HCT116 (cell line): ENCODE measurements at regions not wholly inside any gene's neighbourhood (a gene's known extent, or its start where the extent isn't known, plus 50 kb on each side); places are given as distances from the start of the nearest gene placed in this dataset.

ENCODE experiments used
- CTCF ChIP-seq, 3 experiments: fragments of 200-600 bp in 1 of 3; sonication (generic) in 1 of 3; IDR thresholded peaks in 2 of 3; conservative IDR thresholded peaks in 1 of 3; 2 replicates each; pipeline ENCODE4 v1.5.1; 2012 to 2017; ENCODE audit warnings: low read depth in 2 of 3, low read length in 2 of 3, antibody characterized with exemption in 1 of 3, borderline replicate concordance in 1 of 3, control low read depth in 1 of 3, mild to moderate bottlenecking in 1 of 3, mixed read lengths in 1 of 3, mixed run types in 1 of 3, moderate library complexity in 1 of 3; ENCODE audit not compliant: insufficient read depth in 1 of 3
- ELF1 ChIP-seq: IDR thresholded peaks from 2 replicates; pipeline ENCODE4 v1.6.1; 2012; ENCODE audit warnings: low read depth, borderline replicate concordance
- EZH2 ChIP-seq: fragments of 200-600 bp; sonication (generic); IDR thresholded peaks from 2 replicates; pipeline ENCODE4 v1.6.1; 2017; ENCODE audit warnings: antibody characterized with exemption, mixed run types
- EZH2phosphoT487 ChIP-seq: fragments of 200-600 bp; IDR thresholded peaks from 2 replicates; pipeline ENCODE4 v1.6.1; 2018; ENCODE audit warnings: antibody characterized with exemption, borderline replicate concordance
- JUND ChIP-seq: IDR thresholded peaks from 2 replicates; pipeline ENCODE4 v1.6.1; 2012
- MAX ChIP-seq: IDR thresholded peaks from 2 replicates; pipeline ENCODE4 v1.6.1; 2012
- POLR2AphosphoS5 ChIP-seq: IDR thresholded peaks from 2 replicates; pipeline ENCODE4 v1.6.1; 2011; ENCODE audit warnings: mild to moderate bottlenecking, low read depth, low read length, moderate library complexity
- RAD21 ChIP-seq: IDR thresholded peaks from 2 replicates; pipeline ENCODE4 v1.6.1; 2012; ENCODE audit warnings: low read depth, mild to moderate bottlenecking
- REST ChIP-seq: IDR thresholded peaks from 2 replicates; pipeline ENCODE4 v1.6.1; 2012; ENCODE audit warnings: low read depth
- SP1 ChIP-seq: IDR thresholded peaks from 2 replicates; pipeline ENCODE4 v1.6.1; 2012; ENCODE audit warnings: low read depth
- TCF7L2 ChIP-seq: IDR thresholded peaks from 2 replicates; pipeline ENCODE4 v1.7.0; 2011; ENCODE audit warnings: borderline replicate concordance, inconsistent platforms; ENCODE audit not compliant: insufficient read depth, insufficient read length; ENCODE audit errors: extremely low read depth
- ZNF274 ChIP-seq: fragments of 200-500 bp; sonication (Bioruptor generic); IDR thresholded peaks from 2 replicates; pipeline ENCODE4 v1.6.1; 2014; ENCODE audit warnings: mild to moderate bottlenecking, low read depth, low read length, inconsistent platforms

GRCh38 chr15:25249236-25250010, 189.4 kb downstream of the UBE3A start:
- no peak for TF ChIP-seq CTCF (IDR thresholded peaks at IDR 0.05 in 2 of 3, conservative IDR thresholded peaks at IDR 0.05 in 1 of 3; ENCODE audit: borderline replicate concordance in 1 of 3, insufficient read depth in 1 of 3, low read depth in 2 of 3, low read length in 2 of 3)
- TF ChIP-seq JUND = no peak
- no peak for TF ChIP-seq REST
- TF ChIP-seq EZH2 = no peak
- no peak for TF ChIP-seq TCF7L2
- TF ChIP-seq RAD21 = no peak
- TF ChIP-seq POLR2AphosphoS5 = no peak
- TF ChIP-seq ZNF274 = no peak
- no peak for TF ChIP-seq ELF1
- no peak for TF ChIP-seq SP1
- TF ChIP-seq EZH2phosphoT487 = no peak
- no peak for TF ChIP-seq MAX
